ENCODE measurements at regions not wholly inside any gene's neighbourhood (a gene's known extent, or its start where the extent isn't known, plus 50 kb on each side); places are given as distances from the start of the nearest gene placed in this dataset.
"Not testable (repeated sequence)": the region's sequence is repeated elsewhere in the genome, so short reads cannot be mapped to it uniquely, and the experiment has no call there.

- DNase-seq (ENCODE audit: low read depth in 1 of 2, low spot score in 1 of 2), result no peak
Measured at GRCh38 chr7:130789436-130789835, 55.4 kb upstream of the KLF14 start.

GRCh38 chr7:130791746-130792145, 57.7 kb upstream of the KLF14 start:
- DNase-seq (ENCODE audit: low read depth in 1 of 2, low spot score in 1 of 2), result no peak

DNA sequence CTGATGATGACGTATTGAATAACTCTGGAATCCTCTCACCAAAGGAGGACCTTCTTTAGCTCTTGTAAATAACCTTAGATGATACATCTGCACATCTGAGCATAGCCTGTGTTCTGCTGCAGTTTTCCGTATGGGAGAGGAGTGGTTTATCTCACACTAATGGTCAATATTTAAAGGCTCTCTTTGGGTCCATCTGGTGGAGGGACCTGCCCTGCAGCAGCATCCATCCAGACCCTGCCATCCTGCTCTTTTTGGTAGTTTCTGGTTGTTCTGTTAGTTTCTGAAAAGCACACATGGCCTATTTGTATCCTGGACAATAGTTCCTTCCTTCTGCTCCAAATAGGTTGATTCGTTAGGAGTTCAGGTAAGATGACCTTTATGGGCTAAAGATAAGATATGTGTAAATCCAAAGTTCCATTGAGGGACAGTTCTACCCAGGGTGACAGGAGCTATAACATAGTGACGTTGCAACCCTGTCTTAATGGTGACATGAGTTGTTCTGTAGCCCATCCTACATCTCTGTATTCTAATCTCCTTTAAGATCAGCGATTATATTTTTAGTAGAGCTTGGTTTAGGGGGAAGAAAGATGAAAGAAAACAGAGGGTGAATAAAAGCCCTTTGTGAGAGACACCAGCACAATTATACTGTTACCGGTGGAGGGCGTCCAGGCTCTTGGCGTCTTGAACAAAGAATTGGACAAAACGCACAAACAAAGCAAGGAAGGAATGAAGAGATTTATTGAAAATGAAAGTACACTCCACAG, 60.0 kb upstream of the KLF14 start:
- no peak for DNase-seq (ENCODE audit: low read depth in 1 of 2, low spot score in 1 of 2)

DNA sequence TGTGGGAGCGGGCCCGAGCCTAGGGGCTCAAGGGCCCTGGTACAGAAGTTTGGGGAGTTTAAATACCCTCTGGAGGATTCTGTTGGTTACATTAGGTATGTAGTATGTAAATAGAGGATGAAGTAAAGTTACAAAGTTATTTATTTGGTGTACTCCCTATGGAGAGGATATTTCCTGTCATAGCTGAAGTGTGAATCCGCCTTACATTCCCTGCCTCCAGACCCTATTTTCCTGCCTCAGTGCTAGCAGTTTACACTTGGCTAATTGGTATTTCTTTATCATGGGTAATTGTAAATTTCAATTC, 60.6 kb upstream of the KLF14 start:
- no peak for DNase-seq (ENCODE audit: low read depth in 1 of 2, low spot score in 1 of 2)

GRCh38 chr7:130796425-130796824, 62.4 kb upstream of the KLF14 start:
- not testable (repeated sequence) for DNase-seq (ENCODE audit: low read depth in 1 of 2, low spot score in 1 of 2)

- no peak for DNase-seq (ENCODE audit: low read depth in 1 of 2, low spot score in 1 of 2)
Measured at GRCh38 chr7:130803127-130803526, 69.1 kb upstream of the KLF14 start.

DNA sequence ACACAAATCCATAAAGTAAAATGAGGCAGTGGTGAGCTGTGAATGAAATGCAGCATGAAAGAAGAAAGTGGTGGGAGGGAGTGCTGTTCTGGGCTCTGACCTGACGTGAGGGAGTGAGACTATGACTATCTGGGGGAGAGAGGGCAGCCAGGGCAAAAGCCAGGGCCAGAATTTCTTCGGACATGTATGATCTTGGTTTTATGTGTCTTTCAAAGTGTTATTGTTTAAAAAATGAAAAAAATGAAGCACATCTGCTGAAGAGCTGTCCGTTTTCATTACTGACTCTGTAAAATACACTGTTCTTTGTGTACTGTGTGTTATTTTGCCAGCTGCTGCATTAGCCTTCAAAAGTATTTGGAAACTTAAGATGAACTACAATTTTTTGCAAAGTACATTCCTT, 70.2 kb upstream of the KLF14 start:
- no peak for DNase-seq (ENCODE audit: low read depth in 1 of 2, low spot score in 1 of 2)

GRCh38 chr7:130812819-130813218, 78.8 kb upstream of the KLF14 start:
- DNase-seq (ENCODE audit: low read depth in 1 of 2, low spot score in 1 of 2), result not testable (repeated sequence)

GRCh38 chr7:130814778-130815335, 80.8 kb upstream of the KLF14 start:
- no peak for DNase-seq (ENCODE audit: low read depth in 1 of 2, low spot score in 1 of 2)

GRCh38 chr7:130818056-130818455, 84.0 kb upstream of the KLF14 start:
- no peak for DNase-seq (ENCODE audit: low read depth in 1 of 2, low spot score in 1 of 2)

GRCh38 chr7:130821864-130822263, 87.9 kb upstream of the KLF14 start:
- no peak for DNase-seq (ENCODE audit: low read depth in 1 of 2, low spot score in 1 of 2)

GRCh38 chr7:130822642-130823041, 88.6 kb upstream of the KLF14 start:
- no peak for DNase-seq (ENCODE audit: low read depth in 1 of 2, low spot score in 1 of 2)

- DNase-seq (ENCODE audit: low read depth in 1 of 2, low spot score in 1 of 2), result no peak
Measured at GRCh38 chr7:130823060-130823459, 89.1 kb upstream of the KLF14 start.

DNA sequence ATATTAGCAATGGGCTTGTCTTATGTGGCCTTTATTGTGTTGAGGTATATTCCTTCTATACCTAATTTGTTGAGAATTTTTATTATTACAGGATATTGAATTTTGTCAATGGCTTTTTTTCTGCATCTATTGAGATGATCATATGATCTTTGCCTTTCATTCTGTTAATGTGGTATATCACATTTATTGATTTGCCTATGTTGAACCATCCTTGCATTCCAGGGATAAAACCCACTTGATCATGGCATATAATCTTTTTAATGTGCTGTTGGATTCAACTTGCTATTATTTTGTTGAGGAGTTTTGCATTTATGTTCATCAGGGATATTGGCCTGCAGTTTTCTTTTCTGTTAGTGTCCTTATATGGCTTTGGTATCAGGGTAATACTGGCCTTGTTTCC, 91.8 kb upstream of the KLF14 start:
- DNase-seq (ENCODE audit: low read depth in 1 of 2, low spot score in 1 of 2), result no peak

GRCh38 chr7:130829415-130829814, 95.4 kb upstream of the KLF14 start:
- DNase-seq (ENCODE audit: low read depth in 1 of 2, low spot score in 1 of 2), result no peak

GRCh38 chr7:130831322-130831721, 97.3 kb upstream of the KLF14 start:
- no peak for DNase-seq (ENCODE audit: low read depth in 1 of 2, low spot score in 1 of 2)

DNA sequence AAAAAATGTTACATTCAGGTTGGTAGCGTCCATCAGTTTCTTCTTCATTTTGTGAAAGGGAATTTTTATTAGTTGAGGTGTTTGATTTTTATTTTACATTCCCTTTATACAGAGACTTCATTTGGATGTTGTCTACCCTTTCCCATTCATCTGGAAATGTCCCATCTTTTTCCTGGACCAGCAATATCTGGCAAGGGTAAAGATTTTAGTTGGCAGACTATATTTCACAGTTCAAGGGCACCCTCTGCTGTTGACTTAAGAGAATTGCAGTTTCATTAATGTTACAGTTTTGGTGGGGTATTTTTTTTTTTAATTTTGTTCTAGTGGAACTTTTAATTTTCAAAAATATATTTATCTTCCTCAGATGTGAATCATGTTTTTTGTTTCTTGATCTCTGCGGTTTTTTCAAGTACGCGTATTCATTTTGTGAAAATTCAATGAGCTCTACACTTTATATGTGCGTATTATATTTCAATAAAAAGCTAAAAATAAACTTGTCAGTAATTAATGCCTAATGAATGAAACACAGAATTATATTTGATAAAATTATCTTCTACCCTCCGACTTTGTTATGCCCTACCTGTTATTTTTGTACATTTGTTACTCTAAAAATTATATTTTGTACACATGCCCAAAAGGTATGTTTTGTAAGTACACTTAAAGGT, 97.9 kb upstream of the KLF14 start:
- DNase-seq (ENCODE audit: low read depth in 1 of 2, low spot score in 1 of 2), result no peak

GRCh38 chr7:130838738-130839137, 104.7 kb upstream of the KLF14 start:
- no peak for DNase-seq (ENCODE audit: low read depth in 1 of 2, low spot score in 1 of 2)

GRCh38 chr7:130840599-130840998, 106.6 kb upstream of the KLF14 start:
- no peak for DNase-seq (ENCODE audit: low read depth in 1 of 2, low spot score in 1 of 2)

GRCh38 chr7:130841416-130841815, 107.4 kb upstream of the KLF14 start:
- DNase-seq (ENCODE audit: low read depth in 1 of 2, low spot score in 1 of 2), result no peak

DNA sequence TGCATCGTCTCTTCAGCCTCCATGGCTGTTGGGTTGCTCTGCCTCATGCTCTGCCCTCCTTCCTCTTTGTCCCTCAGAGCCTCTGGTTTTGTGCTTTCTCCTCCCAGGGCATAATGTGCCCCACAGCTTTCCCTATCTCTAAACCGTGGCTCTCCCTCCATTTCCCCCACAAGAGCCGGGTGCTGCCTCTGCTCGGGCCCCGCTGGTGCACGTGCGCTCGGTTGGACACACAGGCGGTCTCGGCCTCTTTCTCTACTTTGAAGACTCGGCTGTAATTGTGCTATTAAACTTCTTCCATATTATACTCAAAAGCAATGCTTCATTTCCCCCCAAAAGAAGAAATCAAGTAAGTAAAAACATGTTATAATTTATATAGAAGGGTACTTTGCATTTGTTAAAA, 109.7 kb upstream of the KLF14 start:
- DNase-seq (ENCODE audit: low read depth in 1 of 2, low spot score in 1 of 2), result no peak

DNA sequence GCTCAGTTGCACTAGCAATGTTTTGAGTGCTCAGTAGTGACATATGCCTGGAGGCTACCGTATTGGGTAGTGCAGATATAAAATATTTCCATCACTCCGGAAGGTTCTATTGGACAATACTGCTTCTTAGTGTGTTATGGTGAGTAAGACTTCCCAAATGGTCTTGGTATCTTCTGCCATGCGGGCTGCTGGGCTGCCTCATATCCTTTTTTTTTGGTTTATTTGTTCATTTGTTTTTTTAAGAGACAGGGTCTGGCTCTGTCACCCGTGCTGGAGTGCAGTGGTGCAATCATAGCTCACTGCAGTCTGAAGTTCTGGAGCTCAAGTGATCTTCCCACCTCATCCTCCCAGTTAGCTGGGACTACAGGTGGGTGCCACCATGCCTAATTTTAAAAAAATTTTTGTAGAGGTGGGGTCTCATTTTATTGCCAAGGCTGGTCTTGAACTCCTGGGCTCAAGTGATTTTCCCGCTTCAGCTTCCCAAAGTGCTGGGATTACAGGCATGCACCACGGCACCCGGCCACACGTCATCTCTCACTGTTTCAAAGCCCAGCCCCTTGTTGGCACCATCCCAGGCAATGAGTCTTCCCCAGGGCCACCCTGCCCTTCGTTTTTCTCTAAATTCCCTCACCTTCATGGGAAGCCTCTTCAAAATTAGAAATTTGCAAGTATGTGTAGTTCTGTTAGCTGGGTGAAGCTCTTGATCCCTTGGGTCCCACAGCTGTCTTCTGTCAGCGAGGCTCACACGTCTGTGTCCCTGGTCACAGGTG, 111.0 kb upstream of the KLF14 start:
- no peak for DNase-seq (ENCODE audit: low read depth in 1 of 2, low spot score in 1 of 2)
